D721Med (cell line): ENCODE measurements at regions not wholly inside any gene's neighbourhood (a gene's known extent, or its start where the extent isn't known, plus 50 kb on each side); places are given as distances from the start of the nearest gene placed in this dataset.

Experiments
- DNase-seq: peaks from one replicate; pipeline ENCODE4 v3.0.0; 2011; ENCODE audit warnings: low spot score; ENCODE audit not compliant: insufficient read length
- FAIRE-seq: peaks from 2 replicates; lab custom pipeline; 2011; peaks lifted over from hg19 to GRCh38; lab: Jason Lieb, UNC
- CTCF ChIP-seq: IDR thresholded peaks from 2 replicates; pipeline ENCODE4 v1.5.1; 2012; ENCODE audit warnings: mild to moderate bottlenecking, control low read depth; ENCODE audit not compliant: insufficient read depth; ENCODE audit errors: missing control alignments

GRCh38 chr3:82217571-82217970, 456.1 kb upstream of the GBE1 start:
- DNase-seq (no peak), FAIRE-seq (no peak)
- TF ChIP-seq CTCF, result no peak

GRCh38 chr3:82208002-82208710, 446.7 kb upstream of the GBE1 start:
- TF ChIP-seq CTCF, result no peak
- no peak for FAIRE-seq
- no peak for DNase-seq

GRCh38 chr3:82202269-82202668, 440.8 kb upstream of the GBE1 start:
- FAIRE-seq (no peak), DNase-seq (no peak)
- no peak for TF ChIP-seq CTCF

GRCh38 chr3:82201316-82201715, 439.9 kb upstream of the GBE1 start:
- TF ChIP-seq CTCF, result no peak
- DNase-seq, result no peak
- FAIRE-seq, result no peak

- FAIRE-seq (no peak), DNase-seq (no peak)
- no peak for TF ChIP-seq CTCF
Observed at GRCh38 chr3:82198009-82198408, 436.6 kb upstream of the GBE1 start.

- no peak for FAIRE-seq
- no peak for DNase-seq
- TF ChIP-seq CTCF, result no peak
Observed at GRCh38 chr3:82196645-82197044, 435.2 kb upstream of the GBE1 start.

- FAIRE-seq, result no peak
- no peak for TF ChIP-seq CTCF
- no peak for DNase-seq
Observed at GRCh38 chr3:82194870-82195269, 433.4 kb upstream of the GBE1 start.
